ENCODE measurements at regions not wholly inside any gene's neighbourhood (a gene's known extent, or its start where the extent isn't known, plus 50 kb on each side); places are given as distances from the start of the nearest gene placed in this dataset.

- no peak for TF ChIP-seq POLR2AphosphoS5 (IDR thresholded peaks at IDR 0.05; ENCODE audit: low read depth, low read length)
- no peak for TF ChIP-seq TAF1 (IDR thresholded peaks at IDR 0.05; ENCODE audit: borderline replicate concordance, low read depth, low read length)
- TF ChIP-seq POLR2A (IDR thresholded peaks at IDR 0.05; ENCODE audit: low read depth, low read length), result no peak
These were observed 112.9 kb upstream of the ARHGEF3 start for GRCh38 chr3:56914646-56915045.
